MCF 10A (cell line): ENCODE measurements at regions not wholly inside any gene's neighbourhood (a gene's known extent, or its start where the extent isn't known, plus 50 kb on each side); places are given as distances from the start of the nearest gene placed in this dataset.

Experiments used
- BruUV-seq: library from RNA; stranded (reverse); fragments of 400-500 nt; replicated peaks from 2 replicates; lab custom pipeline; 2021; lab: Mats Ljungman, UMichigan
- CTCF ChIA-PET: fragments of 300-600 bp; sonication (Branson Sonifier 250); formaldehyde crosslinking; extraction: SDS; loops from one replicate; lab custom pipeline; 2021; ENCODE audit warnings: antibody characterized with exemption, inconsistent platforms; lab: Yijun Ruan, JAX
- POLR2A ChIA-PET: fragments of 300-600, 350-650 bp; sonication (Branson Sonifier 250); formaldehyde crosslinking; extraction: SDS; loops from one replicate; lab custom pipeline; 2020; ENCODE audit warnings: antibody characterized with exemption, inconsistent platforms; lab: Yijun Ruan, JAX
- DNase-seq: peaks from one replicate; pipeline ENCODE4 v3.0.0-alpha.2; 2018; ENCODE audit not compliant: unreplicated experiment
- H3K27ac Mint-ChIP-seq: one replicate; pipeline ENCODE4 v1.8.0; 2022; ENCODE audit warnings: mild to moderate bottlenecking, low read depth, mixed read lengths; ENCODE audit not compliant: unreplicated experiment
- H3K27me3 Mint-ChIP-seq: one replicate; pipeline ENCODE4 v1.8.0; 2022; ENCODE audit warnings: mixed read lengths; ENCODE audit not compliant: insufficient read depth, unreplicated experiment
- H3K36me3 Mint-ChIP-seq: one replicate; pipeline ENCODE4 v1.8.0; 2022; ENCODE audit warnings: mild to moderate bottlenecking, moderate library complexity, mixed read lengths; ENCODE audit not compliant: insufficient read depth, unreplicated experiment
- H3K4me1 Mint-ChIP-seq: one replicate; pipeline ENCODE4 v1.8.0; 2022; ENCODE audit warnings: mixed read lengths; ENCODE audit not compliant: insufficient read depth, unreplicated experiment
- H3K4me3 Mint-ChIP-seq: one replicate; pipeline ENCODE4 v1.8.0; 2022; ENCODE audit warnings: mild to moderate bottlenecking, moderate library complexity, mixed read lengths; ENCODE audit not compliant: unreplicated experiment
- H3K9me3 Mint-ChIP-seq: one replicate; pipeline ENCODE4 v1.8.0; 2022; ENCODE audit warnings: mixed read lengths; ENCODE audit not compliant: unreplicated experiment
- intact Hi-C: fragments of 100-400 bp; cut with micrococcal nuclease; formaldehyde crosslinking; loops from 2 replicates; pipeline ENCODE4 v1.14.1; 2022
- TF ChIP-seq, protein P1 (sequence below): fragments of 200-600 bp; IDR thresholded peaks from one replicate; pipeline ENCODE4 v1.8.0; 2022; ENCODE audit warnings: antibody characterized with exemption, mild to moderate bottlenecking; ENCODE audit not compliant: unreplicated experiment

DNA sequence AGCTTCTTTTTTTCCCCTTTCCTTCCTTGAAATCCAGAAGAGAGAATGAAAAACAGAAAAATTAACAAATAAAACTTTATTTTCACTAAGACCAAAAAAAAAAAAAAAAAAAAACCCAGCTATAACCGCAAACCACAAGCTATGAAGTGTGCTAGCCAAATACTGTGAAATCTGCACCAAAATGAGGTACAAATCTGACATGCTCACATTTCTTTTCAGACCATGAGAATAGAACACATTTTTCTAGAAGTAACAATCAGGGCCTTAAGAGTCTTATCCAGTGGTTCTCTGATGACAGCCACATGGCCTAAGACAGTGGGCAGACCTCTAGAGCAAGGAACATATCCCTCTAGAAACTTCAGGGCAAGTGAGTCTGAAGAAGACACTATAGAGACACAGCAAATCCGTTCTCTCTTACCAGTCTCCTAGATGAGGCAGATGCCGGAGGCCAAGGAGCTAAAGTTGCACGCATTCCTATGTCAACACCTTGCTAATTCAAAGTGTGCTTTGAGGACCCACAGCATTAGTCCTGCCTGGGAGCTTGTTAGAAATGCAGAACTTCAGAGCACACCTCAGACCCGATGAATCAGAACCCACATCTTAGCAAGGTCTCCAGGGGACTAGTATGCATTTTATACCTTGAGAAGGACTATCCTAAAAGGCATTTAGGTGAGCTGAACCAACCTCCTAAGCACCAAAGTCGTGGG is 317.1 kb downstream of the MYCN start:
- Mint-ChIP-seq H3K27ac (no peak overlapping the region), H3K4me3 (no peak overlapping the region), H3K4me1 (no peaks in the 10 kb centered on the region), H3K27me3 (peaks cover 25% of the 10 kb centered on the region), H3K36me3 (no peaks in the 10 kb centered on the region), H3K9me3 (peaks cover 8% of the 10 kb centered on the region)
- TF ChIP-seq, protein P1, sequence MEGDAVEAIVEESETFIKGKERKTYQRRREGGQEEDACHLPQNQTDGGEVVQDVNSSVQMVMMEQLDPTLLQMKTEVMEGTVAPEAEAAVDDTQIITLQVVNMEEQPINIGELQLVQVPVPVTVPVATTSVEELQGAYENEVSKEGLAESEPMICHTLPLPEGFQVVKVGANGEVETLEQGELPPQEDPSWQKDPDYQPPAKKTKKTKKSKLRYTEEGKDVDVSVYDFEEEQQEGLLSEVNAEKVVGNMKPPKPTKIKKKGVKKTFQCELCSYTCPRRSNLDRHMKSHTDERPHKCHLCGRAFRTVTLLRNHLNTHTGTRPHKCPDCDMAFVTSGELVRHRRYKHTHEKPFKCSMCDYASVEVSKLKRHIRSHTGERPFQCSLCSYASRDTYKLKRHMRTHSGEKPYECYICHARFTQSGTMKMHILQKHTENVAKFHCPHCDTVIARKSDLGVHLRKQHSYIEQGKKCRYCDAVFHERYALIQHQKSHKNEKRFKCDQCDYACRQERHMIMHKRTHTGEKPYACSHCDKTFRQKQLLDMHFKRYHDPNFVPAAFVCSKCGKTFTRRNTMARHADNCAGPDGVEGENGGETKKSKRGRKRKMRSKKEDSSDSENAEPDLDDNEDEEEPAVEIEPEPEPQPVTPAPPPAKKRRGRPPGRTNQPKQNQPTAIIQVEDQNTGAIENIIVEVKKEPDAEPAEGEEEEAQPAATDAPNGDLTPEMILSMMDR: no peak
- no TSS peak for BruUV-seq
- POLR2A ChIA-PET: interaction anchor here (0.5 to 0.7 kb wide), 2 partner anchors 28 to 70 kb away, joined by 3 read pairs; no protein-coding TSS in a partner anchor
- intact Hi-C loops: no loop called here
- DNase-seq: no peak
- CTCF ChIA-PET: no interaction called here

DNA sequence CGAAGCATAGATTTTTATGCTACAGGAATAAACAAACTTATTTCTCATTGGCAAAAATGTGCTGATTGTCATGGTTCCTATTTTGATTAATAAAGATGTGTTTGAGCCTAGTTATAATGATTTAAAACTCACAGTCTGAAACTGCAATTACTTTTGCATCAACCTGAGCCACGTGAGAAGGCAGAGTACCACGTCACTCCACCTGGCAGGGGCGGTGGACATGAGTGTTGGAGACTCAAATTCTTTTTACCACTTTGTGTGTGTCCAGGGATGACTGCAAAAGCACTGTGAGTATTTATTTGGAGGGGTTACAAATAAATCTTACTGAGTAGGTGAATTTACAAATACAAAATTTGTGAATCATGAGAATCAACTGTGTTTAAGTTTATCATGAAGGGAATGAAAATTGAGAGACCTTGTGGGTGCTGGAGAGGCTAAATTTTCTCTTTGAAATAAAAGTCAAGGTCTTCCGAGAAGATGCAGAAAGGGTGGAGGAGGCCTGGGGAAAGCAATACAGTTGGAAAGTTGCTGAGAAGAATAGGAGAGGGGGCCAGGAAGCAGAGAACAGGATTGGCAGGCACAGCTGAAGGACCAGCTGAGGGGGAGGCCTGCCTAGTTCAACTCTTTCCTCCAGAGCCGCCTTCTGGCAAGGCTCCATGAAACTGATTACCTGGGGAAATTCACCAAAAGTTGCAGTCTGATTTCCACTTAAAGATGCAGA is 316.4 kb downstream of the MYCN start:
- Mint-ChIP-seq H3K27me3 (peaks cover 25% of the 10 kb centered on the region), H3K27ac (no peak overlapping the region), H3K36me3 (no peaks in the 10 kb centered on the region), H3K9me3 (peaks cover 8% of the 10 kb centered on the region), H3K4me3 (no peak overlapping the region), H3K4me1 (no peaks in the 10 kb centered on the region)
- ChIA-PET POLR2A (interaction anchor here (0.7 kb wide), 1 partner anchor 71 kb away, joined by 3 read pairs; no protein-coding TSS in a partner anchor), CTCF (interaction anchor here (0.6 kb wide), 1 partner anchor 500 kb away, joined by 3 read pairs; no protein-coding TSS in a partner anchor)
- TF ChIP-seq, protein P1: no peak
- no peak for DNase-seq
- BruUV-seq: no TSS peak
- intact Hi-C loops: no loop called here

DNA sequence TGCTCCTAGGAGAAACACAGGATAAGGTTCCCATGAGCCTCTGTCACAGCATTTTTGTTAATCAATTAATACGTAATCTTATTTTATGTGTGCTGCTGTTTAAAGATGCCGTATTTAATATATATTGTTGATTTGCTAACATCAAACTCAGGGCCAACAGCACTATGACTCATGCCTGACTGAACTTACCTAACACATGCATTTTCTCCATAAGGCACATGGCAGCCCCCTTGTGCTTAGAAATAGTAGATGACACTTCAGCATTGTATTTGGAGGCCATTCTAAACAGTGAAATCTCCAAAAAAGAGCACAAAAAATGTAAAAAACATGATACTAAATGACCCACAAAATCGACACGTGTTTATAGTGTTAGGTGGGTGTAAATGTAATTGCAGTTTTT is 314.8 kb downstream of the MYCN start:
- H3K36me3 Mint-ChIP-seq: no peaks in the 10 kb centered on the region
- TF ChIP-seq, protein P1: no peak
- no peak overlapping the region for H3K4me3 Mint-ChIP-seq
- H3K4me1 Mint-ChIP-seq: no peaks in the 10 kb centered on the region
- H3K27me3 Mint-ChIP-seq: peaks cover 25% of the 10 kb centered on the region
- H3K27ac Mint-ChIP-seq: no peak overlapping the region
- CTCF ChIA-PET: interaction anchor here (0.6 kb wide), 1 partner anchor 415 kb away, joined by 4 read pairs; no protein-coding TSS in a partner anchor
- POLR2A ChIA-PET: no interaction called here
- DNase-seq: peak; percentile 44
- no TSS peak for BruUV-seq
- intact Hi-C loops: no loop called here
- peaks cover 8% of the 10 kb centered on the region for H3K9me3 Mint-ChIP-seq

DNA sequence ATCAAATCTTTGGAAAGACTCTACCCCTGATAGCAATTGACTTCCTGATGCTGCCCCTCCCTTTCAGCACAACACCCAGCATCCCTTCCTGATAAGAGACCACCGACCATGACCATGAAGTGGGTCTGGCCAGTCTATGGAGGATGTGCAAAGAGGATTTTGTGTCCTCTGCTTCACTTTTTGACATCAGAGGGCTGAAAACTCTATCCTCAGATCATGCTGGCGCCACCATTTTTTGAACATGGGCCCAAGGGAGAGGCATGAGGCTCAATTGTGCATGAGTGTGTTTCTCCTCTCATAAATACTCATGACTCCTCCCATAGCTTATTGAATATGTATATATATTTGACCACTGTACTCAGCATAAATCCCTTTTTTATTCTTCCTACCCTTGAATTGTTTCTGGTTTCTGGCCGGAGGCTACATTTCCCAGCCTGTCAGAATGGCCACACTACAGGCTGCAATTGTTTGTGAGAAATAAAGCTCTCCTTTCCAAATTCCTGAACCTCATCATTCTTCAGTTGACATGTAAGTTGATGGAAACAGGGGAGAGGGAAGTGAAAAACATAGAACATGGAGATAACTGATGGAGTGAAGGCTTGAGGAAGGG is 314.1 kb downstream of the MYCN start:
- BruUV-seq: no TSS peak
- peaks cover 8% of the 10 kb centered on the region for H3K9me3 Mint-ChIP-seq

More for the DNA sequence above, 314.1 kb downstream of the MYCN start:
- no peaks in the 10 kb centered on the region for H3K4me1 Mint-ChIP-seq
- H3K27me3 Mint-ChIP-seq: peaks cover 25% of the 10 kb centered on the region
- intact Hi-C loops: no loop called here
- H3K36me3 Mint-ChIP-seq: no peaks in the 10 kb centered on the region
- POLR2A ChIA-PET: no interaction called here
- H3K27ac Mint-ChIP-seq: no peak overlapping the region
- DNase-seq: no peak
- TF ChIP-seq, protein P1: no peak
- CTCF ChIA-PET: interaction anchor here (0.6 kb wide), 1 partner anchor 414 kb away, joined by 4 read pairs; no protein-coding TSS in a partner anchor
- H3K4me3 Mint-ChIP-seq: no peak overlapping the region
